ENCODE measurements at regions not wholly inside any gene's neighbourhood (a gene's known extent, or its start where the extent isn't known, plus 50 kb on each side); places are given as distances from the start of the nearest gene placed in this dataset.
A peak's percentile ranks its signal among the peaks of the same experiment; 100 is the strongest.
"Not testable (repeated sequence)": the region's sequence is repeated elsewhere in the genome, so short reads cannot be mapped to it uniquely, and the experiment has no call there.

- DNase-seq (ENCODE audit: low read depth), result no peak
Observed at GRCh38 chr1:111063595-111063994, 76.3 kb downstream of the DRAM2 start.

GRCh38 chr1:111062624-111063023 is 77.3 kb downstream of the DRAM2 start:
- no peak for DNase-seq (ENCODE audit: low read depth)

GRCh38 chr1:111062081-111062480 is 77.8 kb downstream of the DRAM2 start:
- DNase-seq (ENCODE audit: low read depth), result no peak

- no peak for DNase-seq (ENCODE audit: low read depth)
Observed at GRCh38 chr1:111054656-111055055, 85.2 kb downstream of the DRAM2 start.

- DNase-seq (ENCODE audit: low read depth), result peak; percentile 36
Observed at GRCh38 chr1:111052246-111052645, 87.6 kb downstream of the DRAM2 start.

- not testable (repeated sequence) for DNase-seq (ENCODE audit: low read depth)
Observed at GRCh38 chr1:111048253-111048652, 84.5 kb upstream of the LRIF1 start.

GRCh38 chr1:111045033-111045722 is 81.5 kb upstream of the LRIF1 start:
- peak; percentile 41 for DNase-seq (ENCODE audit: low read depth)

GRCh38 chr1:111032295-111032897 is 68.7 kb upstream of the LRIF1 start:
- peak; percentile 13 for DNase-seq (ENCODE audit: low read depth)

- DNase-seq (ENCODE audit: low read depth), result peak; percentile 33
Observed at GRCh38 chr1:111030590-111030989, 66.9 kb upstream of the LRIF1 start.

GRCh38 chr1:111025109-111025508 is 61.4 kb upstream of the LRIF1 start:
- DNase-seq (ENCODE audit: low read depth), result no peak

- no peak for DNase-seq (ENCODE audit: low read depth)
Observed at GRCh38 chr1:111015222-111015621, 51.5 kb upstream of the LRIF1 start.

All from stromal cell of bone marrow (primary cell).